ENCODE measurements at regions not wholly inside any gene's neighbourhood (a gene's known extent, or its start where the extent isn't known, plus 50 kb on each side); places are given as distances from the start of the nearest gene placed in this dataset.

- TF ChIP-seq TAF1 (IDR thresholded peaks at IDR 0.05; ENCODE audit: borderline replicate concordance, low read depth, low read length), result no peak
- TF ChIP-seq POLR2AphosphoS5 (IDR thresholded peaks at IDR 0.05; ENCODE audit: low read depth, low read length), result no peak
- TF ChIP-seq POLR2A (IDR thresholded peaks at IDR 0.05; ENCODE audit: low read depth, low read length), result no peak
These were observed 165.0 kb downstream of the RCN1 start for GRCh38 chr11:32255841-32256240.
